Body of pancreas (tissue), 4 donors: ENCODE measurements at regions not wholly inside any gene's neighbourhood (a gene's known extent, or its start where the extent isn't known, plus 50 kb on each side); places are given as distances from the start of the nearest gene placed in this dataset.
A peak's percentile ranks its signal among the peaks of the same experiment; 100 is the strongest.

Experiments used
- ATAC-seq: fragments of 150-250 bp; one replicate; pipeline ENCODE4 v1.9.1; 2016
- DNase-seq, 4 donors: peaks; one replicate each; pipeline ENCODE4 v3.0.0-alpha.2; 2019
- H3K27ac ChIP-seq, 4 donors: fragments of 200-600 bp; sonication (generic); 1 replicate in 3 of 4; 2 replicates in 1 of 4; pipeline versions ENCODE4 v1.5.1 to v1.6.1; 2016 to 2019; ENCODE audit warnings: mild to moderate bottlenecking in 1 of 4, mixed read lengths in 1 of 4, moderate library complexity in 1 of 4
- H3K27me3 ChIP-seq, 2 donors: fragments of 200-600 bp; sonication (generic); one replicate each; pipeline ENCODE4 v1.6.0; 2016; ENCODE audit warnings: mild to moderate bottlenecking in 1 of 2
- H3K36me3 ChIP-seq, 2 donors: fragments of 200-600 bp; sonication (generic); replicated peaks in 1 of 2; 2 replicates each; pipeline ENCODE4 v1.5.1; 2016; ENCODE audit warnings: low read depth in 2 of 2; ENCODE audit not compliant: insufficient read depth in 1 of 2
- H3K4me1 ChIP-seq: fragments of 200-600 bp; sonication (generic); one replicate; pipeline ENCODE4 v1.6.0; 2016
- H3K4me3 ChIP-seq, 2 donors: fragments of 200-600 bp; sonication (generic); 1 replicate in 1 of 2; 2 replicates in 1 of 2; pipeline ENCODE4 v1.5.1; 2016 to 2019
- H3K9me3 ChIP-seq, 3 donors: fragments of 200-600 bp; sonication (generic); 1 replicate in 2 of 3; 2 replicates in 1 of 3; pipeline ENCODE4 v1.5.1; 2016
- CTCF ChIP-seq, 7 experiments: fragments of 450-650 bp in 4 of 7; fragments of 200-600 bp in 3 of 7; sonication (generic) in 3 of 7; IDR thresholded peaks; one replicate each; pipeline ENCODE4 v1.5.1; 2016 to 2019; ENCODE audit warnings: antibody characterized with exemption in 7 of 7
- POLR2A ChIP-seq, 3 donors: fragments of 450-650 bp; IDR thresholded peaks; one replicate each; pipeline ENCODE4 v1.6.1; 2016; ENCODE audit warnings: antibody characterized with exemption in 3 of 3, mild to moderate bottlenecking in 2 of 3
- WGBS, 2 donors: methylation state at CpG; one replicate each; pipeline ENCODE4 v1.1.5; 2017; 5-methylcytosine and 5-hydroxymethylcytosine counted together
- intact Hi-C: fragments of 100-400 bp; cut with DNase I; formaldehyde crosslinking; loops from one replicate; pipeline ENCODE4 v1.15.1; 2023

- Histone ChIP-seq H3K27ac (no peak overlapping the region), H3K36me3 (no peaks in the 10 kb centered on the region), H3K4me1 (peaks cover 28% of the 10 kb centered on the region), H3K4me3 (no peak overlapping the region), H3K9me3 (no peaks in the 10 kb centered on the region), H3K27me3 (no peaks in the 10 kb centered on the region)
- WGBS, 2 donors: 76 to 77% methylated on average over 17 of the region's 17 CpGs
- TF ChIP-seq POLR2A (IDR thresholded peaks at IDR 0.05): no peak
- no peak for TF ChIP-seq CTCF (IDR thresholded peaks at IDR 0.05)
- DNase-seq (peak in 1 of 4 donors; percentile 1), ATAC-seq (no peak)
- intact Hi-C loops: no loop called here
Observed at GRCh38 chr18:10013621-10014543, 100.1 kb downstream of the VAPA start.

GRCh38 chr18:10015288-10015701 is 101.5 kb downstream of the VAPA start:
- peaks cover 25% of the 10 kb centered on the region for H3K4me1 ChIP-seq
- no peak overlapping the region for H3K4me3 ChIP-seq
- TF ChIP-seq POLR2A (IDR thresholded peaks at IDR 0.05) (no peak), CTCF (IDR thresholded peaks at IDR 0.05) (no peak)
- peak overlapping the region in 1 of 4 donors; percentile 16 for H3K27ac ChIP-seq
- no peaks in the 10 kb centered on the region for H3K36me3 ChIP-seq
- ATAC-seq (no peak), DNase-seq (no peak)
- H3K27me3 ChIP-seq: no peaks in the 10 kb centered on the region
- intact Hi-C loops: no loop called here
- 65 to 72% methylated on average over 9 of the region's 9 CpGs for WGBS, 2 donors
- H3K9me3 ChIP-seq: no peaks in the 10 kb centered on the region

- ATAC-seq (peak; percentile 54), DNase-seq (no peak)
- Histone ChIP-seq H3K4me1 (peaks cover 22% of the 10 kb centered on the region), H3K27me3 (no peaks in the 10 kb centered on the region), H3K36me3 (no peaks in the 10 kb centered on the region), H3K9me3 (no peaks in the 10 kb centered on the region), H3K27ac (no peak overlapping the region), H3K4me3 (no peak overlapping the region)
- 53 to 57% methylated on average over 7 of the region's 7 CpGs for WGBS, 2 donors
- TF ChIP-seq POLR2A (IDR thresholded peaks at IDR 0.05) (no peak), CTCF (IDR thresholded peaks at IDR 0.05) (peak in 5 of 7 experiments; percentile 7 to 38 (median 27))
- intact Hi-C loops: no loop called here
Observed at GRCh38 chr18:10015941-10016819, 102.4 kb downstream of the VAPA start.

- no peak for DNase-seq
- Histone ChIP-seq H3K27ac (no peak overlapping the region), H3K9me3 (no peaks in the 10 kb centered on the region), H3K4me3 (no peak overlapping the region), H3K4me1 (peaks cover 18% of the 10 kb centered on the region), H3K27me3 (no peaks in the 10 kb centered on the region), H3K36me3 (no peaks in the 10 kb centered on the region)
- WGBS, 2 donors: 71 to 83% methylated on average over 2 of the region's 2 CpGs
- intact Hi-C loops: no loop called here
- no peak for TF ChIP-seq POLR2A (IDR thresholded peaks at IDR 0.05)
- TF ChIP-seq CTCF (IDR thresholded peaks at IDR 0.05): no peak
- no peak for ATAC-seq
Observed at GRCh38 chr18:10017043-10017442, 103.2 kb downstream of the VAPA start.
